SK-N-SH (cell line): ENCODE measurements at regions not wholly inside any gene's neighbourhood (a gene's known extent, or its start where the extent isn't known, plus 50 kb on each side); places are given as distances from the start of the nearest gene placed in this dataset.

Source experiments
- CHD2 ChIP-seq: fragments of 150-350 bp; IDR thresholded peaks from 2 replicates; pipeline ENCODE4 v1.6.1; 2018; ENCODE audit warnings: low read length; ENCODE audit not compliant: partially characterized antibody
- CTCF ChIP-seq: fragments of 200-600 bp; sonication (generic); IDR thresholded peaks from 2 replicates; pipeline ENCODE4 v1.6.1; 2017; ENCODE audit warnings: antibody characterized with exemption, mild to moderate bottlenecking, moderate library complexity
- NFIC ChIP-seq: IDR thresholded peaks from 2 replicates; pipeline ENCODE4 v1.4.0; 2012; ENCODE audit warnings: borderline replicate concordance
- TCF12 ChIP-seq: IDR thresholded peaks from 2 replicates; pipeline ENCODE4 v1.4.0; 2012

- TF ChIP-seq CTCF (no peak), CHD2 (no peak), NFIC (no peak), TCF12 (no peak)
Measured at GRCh38 chr9:38339087-38339486, 53.4 kb upstream of the ALDH1B1 start.
